GM10266 (cell line): ENCODE measurements at regions not wholly inside any gene's neighbourhood (a gene's known extent, or its start where the extent isn't known, plus 50 kb on each side); places are given as distances from the start of the nearest gene placed in this dataset.

ENCODE experiments used
- DNase-seq: peaks from one replicate; pipeline ENCODE4 v3.0.0; 2012; ENCODE audit errors: extremely low spot score
- CTCF ChIP-seq: IDR thresholded peaks from 2 replicates; pipeline ENCODE4 v1.5.1; 2012; ENCODE audit warnings: mild to moderate bottlenecking, low read depth; ENCODE audit not compliant: control insufficient read depth, insufficient read depth; ENCODE audit errors: missing control alignments

- DNase-seq: no peak
- TF ChIP-seq CTCF: no peak
These were observed 67.3 kb upstream of the TSPAN11 start for GRCh38 chr12:30859226-30859625.

DNA sequence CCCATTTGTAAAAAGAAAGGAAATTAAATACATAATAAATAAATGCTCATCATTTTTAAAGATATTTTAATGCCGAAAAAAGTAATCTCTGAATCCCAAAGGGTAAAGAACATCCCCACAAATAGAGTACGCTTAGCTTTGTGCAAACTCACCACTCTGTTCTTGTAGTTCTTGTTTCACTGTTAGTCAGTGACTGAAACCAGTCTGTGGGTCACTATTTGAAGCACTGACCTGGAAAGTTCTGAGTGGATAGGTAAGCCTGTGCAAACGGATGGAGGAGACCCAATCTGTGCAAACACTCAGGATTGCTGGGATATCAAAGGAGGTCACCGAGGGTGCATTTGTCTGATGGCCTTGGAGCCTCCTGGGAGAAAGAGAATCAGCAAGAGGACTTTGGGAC is 68.1 kb upstream of the TSPAN11 start:
- TF ChIP-seq CTCF: no peak
- DNase-seq: no peak

GRCh38 chr12:30853561-30854133 is 72.9 kb upstream of the TSPAN11 start:
- no peak for DNase-seq
- no peak for TF ChIP-seq CTCF

DNA sequence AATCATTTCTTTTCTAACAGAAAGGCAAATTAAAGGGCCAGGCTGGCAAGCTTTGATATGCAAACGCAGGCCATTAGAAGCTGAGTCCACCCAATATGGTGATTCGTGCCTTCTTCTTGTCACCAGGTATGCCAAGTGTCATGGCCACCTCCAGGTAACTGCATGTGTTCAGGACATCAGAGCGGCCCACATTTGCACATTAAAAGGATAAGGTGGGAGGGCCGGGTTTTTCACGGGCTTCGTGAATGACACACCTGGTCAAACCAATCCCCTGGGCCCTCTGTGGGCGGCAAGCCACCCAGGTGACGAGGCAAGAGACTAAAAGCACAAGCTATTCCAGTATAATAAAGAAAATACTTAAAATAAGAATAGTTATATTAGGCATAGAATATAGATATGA is 75.9 kb upstream of the TSPAN11 start:
- no peak for TF ChIP-seq CTCF
- DNase-seq: no peak

GRCh38 chr12:30847259-30847658 is 79.3 kb upstream of the TSPAN11 start:
- TF ChIP-seq CTCF: peak; percentile 82
- no peak for DNase-seq

- TF ChIP-seq CTCF: no peak
- DNase-seq: no peak
These were observed 79.8 kb upstream of the TSPAN11 start for GRCh38 chr12:30846776-30847175.

DNA sequence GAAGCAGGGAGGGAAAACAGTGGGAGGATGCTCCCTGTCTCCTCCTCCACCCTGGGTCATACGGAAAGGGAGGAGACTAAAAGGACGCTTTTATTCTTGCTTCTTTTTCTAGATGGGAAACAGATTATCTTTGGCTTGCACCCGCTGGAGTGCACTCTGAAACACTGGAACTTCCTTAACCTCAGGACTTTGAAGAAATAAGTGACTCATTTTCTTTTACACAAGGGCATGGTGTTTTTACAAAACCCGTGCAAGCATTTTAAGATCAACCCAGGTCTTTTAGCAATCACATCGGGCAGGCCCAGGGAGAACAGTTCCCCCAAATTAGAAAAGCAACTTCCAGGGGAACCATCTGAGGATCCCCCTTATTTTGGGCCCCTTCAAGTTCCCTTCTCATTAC is 80.9 kb upstream of the TSPAN11 start:
- no peak for TF ChIP-seq CTCF
- DNase-seq: no peak
